ENCODE measurements at regions not wholly inside any gene's neighbourhood (a gene's known extent, or its start where the extent isn't known, plus 50 kb on each side); places are given as distances from the start of the nearest gene placed in this dataset.
"Not testable (repeated sequence)": the region's sequence is repeated elsewhere in the genome, so short reads cannot be mapped to it uniquely, and the experiment has no call there.

GRCh38 chr18:28736223-28736622, 559.3 kb upstream of the CDH2 start:
- H3K4me2 ChIP-seq, result peak overlapping the region; percentile 44
- DNase-seq (ENCODE audit: low read depth in 1 of 2, low spot score in 1 of 2), result no peak
- CTCF ChIA-PET, result no interaction called here
- no peak overlapping the region for H3K4me3 ChIP-seq
- TF ChIP-seq SREBF2 (IDR thresholded peaks at IDR 0.05) (no peak), EHF (CRISPR knock-in tag; IDR thresholded peaks at IDR 0.05) (no peak)
- FAIRE-seq, result no peak
- no peak for ATAC-seq
- H3K27ac ChIP-seq, result peak overlapping the region; percentile 64; a peak in 5 of 6 replicates
- 53% methylated on average over 2 of the region's 2 CpGs for WGBS (ENCODE audit: missing lambda C conversion rate)
- peaks cover 14% of the 10 kb centered on the region; the same call in 2 of the 3 replicates for H3K4me1 ChIP-seq
- POLR2A ChIA-PET, result no interaction called here
- H3K9me3 ChIP-seq, result no peaks in the 10 kb centered on the region

DNA sequence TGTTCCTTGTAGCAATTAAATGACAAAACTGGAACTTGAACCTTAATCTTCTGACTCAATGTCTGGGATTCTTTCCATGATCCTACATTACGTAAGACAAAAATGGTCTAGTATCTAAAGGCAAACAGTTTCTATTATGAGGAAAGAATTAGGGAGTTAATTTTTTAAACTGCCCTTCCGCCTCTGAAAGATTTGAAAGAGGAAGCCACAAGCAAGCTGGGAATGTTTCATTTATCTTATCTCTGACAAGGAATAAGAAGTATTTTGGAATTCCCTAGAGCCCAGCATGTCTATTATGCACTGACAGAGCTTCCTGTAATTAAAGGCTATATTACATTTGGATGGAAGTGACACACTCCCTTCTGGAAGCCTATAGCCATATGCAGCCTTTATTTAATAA, 558.8 kb upstream of the CDH2 start:
- Histone ChIP-seq H3K4me2 (peak overlapping the region; percentile 44), H3K27ac (peak overlapping the region; percentile 64; a peak in 5 of 6 replicates), H3K9me3 (no peaks in the 10 kb centered on the region), H3K4me3 (no peak overlapping the region), H3K4me1 (peaks cover 14% of the 10 kb centered on the region; the same call in 2 of the 3 replicates)
- WGBS (ENCODE audit: missing lambda C conversion rate), result 31% methylated on average over 2 of the region's 2 CpGs
- FAIRE-seq (no peak), DNase-seq (ENCODE audit: low read depth in 1 of 2, low spot score in 1 of 2) (peak in 1 of 2 experiments; percentile 53), ATAC-seq (peak in 1 of 2 experiments; percentile 35; a peak in 2 of 6 replicates)
- 0 out of 5 replicates have a peak, but pooled peaks of 1 of the 2 experiments have one; percentile 15 for TF ChIP-seq RAD21 (conservative IDR thresholded peaks at IDR 0.05 in 1 of 2, IDR thresholded peaks at IDR 0.05 in 1 of 2)
- peak in 1 of 2 experiments; percentile 19; a peak in 1 of 5 replicates for TF ChIP-seq EP300 (IDR thresholded peaks at IDR 0.05)
- TF ChIP-seq JUNB (IDR thresholded peaks at IDR 0.05), result 0 out of 2 replicates have a peak, but pooled peaks have one; percentile 39
- no peak for TF ChIP-seq ZFP36 (IDR thresholded peaks at IDR 0.05; ENCODE audit: borderline replicate concordance, partially characterized antibody)
- TF ChIP-seq CHD2 (IDR thresholded peaks at IDR 0.05; ENCODE audit: low read length, partially characterized antibody), result no peak
- TF ChIP-seq SREBF2 (IDR thresholded peaks at IDR 0.05), result no peak
- TF ChIP-seq, protein P1, sequence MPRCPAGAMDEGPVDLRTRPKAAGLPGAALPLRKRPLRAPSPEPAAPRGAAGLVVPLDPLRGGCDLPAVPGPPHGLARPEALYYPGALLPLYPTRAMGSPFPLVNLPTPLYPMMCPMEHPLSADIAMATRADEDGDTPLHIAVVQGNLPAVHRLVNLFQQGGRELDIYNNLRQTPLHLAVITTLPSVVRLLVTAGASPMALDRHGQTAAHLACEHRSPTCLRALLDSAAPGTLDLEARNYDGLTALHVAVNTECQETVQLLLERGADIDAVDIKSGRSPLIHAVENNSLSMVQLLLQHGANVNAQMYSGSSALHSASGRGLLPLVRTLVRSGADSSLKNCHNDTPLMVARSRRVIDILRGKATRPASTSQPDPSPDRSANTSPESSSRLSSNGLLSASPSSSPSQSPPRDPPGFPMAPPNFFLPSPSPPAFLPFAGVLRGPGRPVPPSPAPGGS (IDR thresholded peaks at IDR 0.05), result no peak
- no peak for TF ChIP-seq BHLHE40 (IDR thresholded peaks at IDR 0.05; ENCODE audit: low read depth, low read length)
- CTCF ChIA-PET, result no interaction called here
- POLR2A ChIA-PET, result no interaction called here

GRCh38 chr18:28729321-28729720, 552.4 kb upstream of the CDH2 start:
- no peaks in the 10 kb centered on the region for H3K4me1 ChIP-seq
- H3K9me3 ChIP-seq, result no peaks in the 10 kb centered on the region
- H3K4me3 ChIP-seq, result no peak overlapping the region
- 26% methylated on average over 1 of the region's 1 CpG for WGBS (ENCODE audit: missing lambda C conversion rate)
- DNase-seq (ENCODE audit: low read depth in 1 of 2, low spot score in 1 of 2), result no peak
- no peak for ATAC-seq
- ChIA-PET POLR2A (no interaction called here), CTCF (no interaction called here)
- no peak overlapping the region; the same call in 2 of the 3 replicates for H3K4me2 ChIP-seq
- H3K27ac ChIP-seq, result no peak overlapping the region
- FAIRE-seq, result no peak
- TF ChIP-seq FOXS1 (CRISPR knock-in tag; IDR thresholded peaks at IDR 0.05), result no peak
- no peak for TF ChIP-seq TP53 (CRISPR knock-in tag; IDR thresholded peaks at IDR 0.05)
- TF ChIP-seq CBX2 (IDR thresholded peaks at IDR 0.05; ENCODE audit: borderline replicate concordance, low read depth), result no peak
- no peak for TF ChIP-seq GATA3 (IDR thresholded peaks at IDR 0.05; ENCODE audit: borderline replicate concordance)

DNA sequence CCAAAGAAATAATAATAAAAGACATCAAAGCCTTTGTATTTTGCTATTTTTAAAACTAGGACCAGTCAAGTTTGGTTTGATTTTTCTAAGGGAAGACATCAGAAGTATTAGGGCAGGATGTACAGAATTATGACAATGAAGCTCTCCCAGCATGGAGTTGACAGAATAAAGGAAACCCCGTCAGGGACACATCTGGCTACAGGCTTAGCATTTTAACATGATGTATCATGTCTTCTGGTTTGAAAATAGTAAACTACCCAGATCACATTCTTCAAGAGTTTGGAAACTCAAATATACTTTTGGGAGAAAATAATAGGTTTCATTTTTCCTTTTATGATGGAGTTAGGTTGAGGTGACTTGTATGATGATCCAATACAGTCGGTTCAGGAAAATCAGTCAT, 552.0 kb upstream of the CDH2 start:
- no peaks in the 10 kb centered on the region for H3K4me1 ChIP-seq
- no peak for ATAC-seq
- ChIA-PET CTCF (no interaction called here), POLR2A (no interaction called here)
- H3K27ac ChIP-seq, result no peak overlapping the region
- TF ChIP-seq RARB (CRISPR knock-in tag; IDR thresholded peaks at IDR 0.05) (no peak), GATA3 (IDR thresholded peaks at IDR 0.05; ENCODE audit: borderline replicate concordance) (no peak), JUN (IDR thresholded peaks at IDR 0.05) (no peak), RFX5 (IDR thresholded peaks at IDR 0.05) (no peak)
- no peak for FAIRE-seq
- no peak overlapping the region; the same call in 1 of the 3 replicates for H3K4me2 ChIP-seq
- no peak overlapping the region for H3K4me3 ChIP-seq
- DNase-seq (ENCODE audit: low read depth in 1 of 2, low spot score in 1 of 2), result no peak
- H3K9me3 ChIP-seq, result no peaks in the 10 kb centered on the region
- 12% methylated on average over 2 of the region's 2 CpGs for WGBS (ENCODE audit: missing lambda C conversion rate)

DNA sequence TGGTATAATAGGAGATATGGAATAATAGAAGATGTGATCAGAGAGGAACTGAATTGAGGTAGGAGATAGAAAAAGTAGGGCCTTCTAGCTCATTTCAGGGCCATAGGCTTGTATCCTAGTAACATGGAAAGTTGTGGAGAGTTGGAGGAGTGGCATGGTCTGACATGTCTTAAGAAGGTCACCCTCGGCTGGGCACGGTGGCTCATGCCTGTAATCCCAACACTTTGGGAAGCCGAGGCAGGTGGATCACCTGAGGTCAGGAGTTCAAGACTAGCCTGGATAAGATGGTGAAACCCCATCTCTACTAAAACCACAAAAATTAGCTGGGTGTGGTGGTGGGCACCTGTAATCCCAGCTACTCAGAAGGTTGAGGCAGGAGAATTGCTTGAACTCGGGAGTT, 550.3 kb upstream of the CDH2 start:
- WGBS (ENCODE audit: missing lambda C conversion rate), result 58% methylated on average over 2 of the region's 4 CpGs
- POLR2A ChIA-PET, CTCF ChIA-PET: not testable (repeated sequence)

More for the DNA sequence above, 550.3 kb upstream of the CDH2 start:
- H3K4me3 ChIP-seq; DNase-seq (ENCODE audit: low read depth in 1 of 2, low spot score in 1 of 2); ATAC-seq; H3K4me1 ChIP-seq; H3K4me2 ChIP-seq; H3K27ac ChIP-seq; FAIRE-seq; H3K9me3 ChIP-seq: not testable (repeated sequence)
